NCI-H1105 treated with DMSO at 0.1 percent for 48 hours (cell line): ENCODE measurements at regions not wholly inside any gene's neighbourhood (a gene's known extent, or its start where the extent isn't known, plus 50 kb on each side); places are given as distances from the start of the nearest gene placed in this dataset.
"Not testable (repeated sequence)": the region's sequence is repeated elsewhere in the genome, so short reads cannot be mapped to it uniquely, and the experiment has no call there.

Experiments used
- DNase-seq: peaks from one replicate; lab custom pipeline; 2025; lab: John Stamatoyannopoulos, UW

DNA sequence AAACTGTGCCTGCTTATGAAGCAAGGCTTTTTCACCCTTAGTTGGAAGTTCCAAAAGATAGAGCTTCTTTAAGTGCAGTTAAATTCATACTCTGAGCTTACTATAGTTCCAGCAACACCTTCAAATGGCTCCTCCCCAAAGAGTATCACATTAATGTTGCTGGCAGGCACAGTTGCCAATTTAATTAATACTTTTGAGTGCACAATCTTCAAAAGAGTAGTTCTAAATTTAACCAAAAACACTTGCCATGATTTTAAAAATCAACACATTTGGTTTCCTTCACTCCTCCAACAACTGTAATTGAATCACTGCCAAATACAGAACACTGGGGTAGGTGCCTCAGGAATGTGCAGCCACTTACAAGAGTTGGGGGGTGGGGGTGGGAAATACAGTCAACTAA, 150.6 kb upstream of the UBE2E3 start:
- DNase-seq = no peak

DNA sequence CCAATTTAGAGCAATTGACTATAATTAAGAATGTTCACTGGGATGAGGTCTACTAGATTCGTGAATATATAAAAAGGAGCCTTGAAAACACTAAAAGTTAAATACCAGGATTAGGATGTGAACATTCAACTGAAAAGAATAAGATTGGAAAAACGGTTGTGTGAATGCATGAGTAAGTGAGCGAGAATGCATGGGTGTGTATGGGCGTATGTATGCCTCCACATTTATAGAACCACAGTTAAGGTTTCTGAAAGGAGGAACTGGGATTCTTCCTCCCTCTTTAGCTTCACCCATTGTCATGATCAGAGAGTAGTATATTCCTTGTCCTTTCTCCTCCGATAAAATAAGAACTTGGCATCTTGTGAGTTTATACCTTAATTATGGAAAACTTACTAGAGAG, 151.1 kb upstream of the UBE2E3 start:
- DNase-seq = no peak

DNA sequence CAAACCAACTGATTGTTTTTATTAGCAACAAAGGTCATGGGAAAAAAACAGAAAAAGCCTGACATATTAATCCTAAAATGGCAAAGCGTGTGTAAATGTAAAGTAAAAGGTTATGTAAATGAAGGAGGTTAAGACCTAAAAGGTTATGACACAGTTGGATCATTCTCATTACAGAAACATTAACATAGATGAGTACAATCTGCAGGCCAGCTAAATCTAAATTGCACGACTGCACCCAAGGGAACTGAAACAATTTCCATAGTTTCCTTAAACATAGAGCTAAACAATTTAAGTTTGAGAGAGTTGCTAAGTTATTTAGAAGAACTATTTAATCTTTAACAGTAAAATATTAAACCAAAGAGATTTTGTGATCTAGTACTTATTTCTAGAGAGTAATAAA, 151.6 kb upstream of the UBE2E3 start:
- no peak for DNase-seq

DNA sequence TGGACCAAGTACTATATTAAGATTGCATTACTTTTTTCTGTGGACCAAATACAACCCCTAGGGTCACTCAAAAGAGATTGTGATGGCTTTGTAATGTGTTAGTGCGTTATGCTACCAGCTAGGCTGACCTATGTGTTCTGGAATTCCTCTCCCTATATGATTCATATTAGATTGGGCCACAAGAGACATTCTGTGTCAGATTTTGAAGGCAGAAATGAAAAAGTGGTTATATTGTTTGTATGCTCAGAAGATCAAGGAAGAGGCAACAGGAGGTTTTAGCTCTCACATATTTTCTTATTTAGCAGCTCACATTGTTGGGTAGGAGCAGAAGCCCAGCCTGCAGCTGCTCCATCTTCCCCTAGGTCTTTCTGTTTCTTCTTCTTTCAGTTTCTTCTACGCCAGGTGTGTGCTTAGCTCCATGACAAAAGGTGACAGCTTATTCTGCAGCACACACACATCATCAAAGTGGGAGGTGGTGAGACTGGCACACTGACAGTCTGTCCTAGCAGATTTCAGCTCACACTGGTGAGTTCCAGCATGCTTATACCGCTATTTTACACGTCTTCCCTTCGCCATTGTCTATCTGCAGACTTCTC, 156.8 kb upstream of the UBE2E3 start:
- no peak for DNase-seq

DNA sequence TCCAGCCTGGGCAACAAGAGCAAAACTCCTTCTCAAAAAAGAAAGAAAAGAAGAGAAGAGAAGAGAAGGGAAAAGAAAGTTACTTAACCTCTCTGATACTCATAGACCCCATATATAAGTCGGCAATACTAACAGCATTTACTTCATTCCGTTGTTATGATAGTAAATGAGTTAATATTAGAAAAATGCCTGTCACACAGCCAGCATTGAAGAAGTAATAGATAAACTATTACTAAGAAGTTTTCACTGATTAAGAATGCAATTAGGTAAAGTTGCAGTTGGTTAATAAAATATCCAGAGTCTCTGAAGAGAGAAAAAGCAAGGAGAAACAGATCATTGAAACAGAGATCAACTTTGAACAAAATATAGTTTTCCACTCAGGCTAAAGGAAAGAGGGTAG, 161.3 kb upstream of the UBE2E3 start:
- DNase-seq = no peak

DNA sequence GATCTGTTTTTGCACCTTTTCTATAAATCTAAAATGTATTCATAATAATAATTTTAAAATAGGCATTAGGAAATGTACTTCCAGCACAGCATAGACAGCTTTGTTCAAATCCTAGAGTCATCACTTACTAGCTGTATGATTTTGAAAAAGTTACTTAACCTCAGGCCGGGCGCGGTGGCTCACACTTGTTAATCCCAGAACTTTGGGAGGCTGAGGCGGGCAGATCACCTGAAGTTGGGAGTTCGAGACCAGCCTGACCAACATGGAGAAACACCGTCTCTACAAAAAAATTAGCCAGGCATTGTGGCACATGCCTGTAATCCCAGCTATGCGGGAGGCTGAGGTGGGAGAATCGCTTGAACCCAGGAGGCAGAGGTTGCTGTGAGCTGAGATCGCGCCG, 161.7 kb upstream of the UBE2E3 start:
- DNase-seq = not testable (repeated sequence)

DNA sequence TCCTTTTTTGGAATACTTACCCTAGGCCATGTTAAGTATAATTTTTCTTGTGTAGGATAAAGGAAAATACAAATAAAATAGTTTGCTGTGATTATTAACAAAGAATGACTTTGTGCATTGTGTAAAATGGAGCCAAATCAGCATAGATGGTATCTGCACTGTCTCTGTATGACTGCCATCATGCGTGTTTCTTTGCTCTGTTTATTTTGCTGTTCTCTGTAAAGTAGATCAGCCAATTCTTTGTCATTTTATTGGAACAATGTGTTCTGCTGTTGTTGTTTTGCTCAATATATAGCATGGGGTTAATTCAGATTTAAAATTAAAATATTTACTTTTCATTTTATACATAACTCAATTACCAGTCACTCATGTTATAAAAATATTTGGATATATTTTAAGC, 181.3 kb upstream of the UBE2E3 start:
- no peak for DNase-seq

DNA sequence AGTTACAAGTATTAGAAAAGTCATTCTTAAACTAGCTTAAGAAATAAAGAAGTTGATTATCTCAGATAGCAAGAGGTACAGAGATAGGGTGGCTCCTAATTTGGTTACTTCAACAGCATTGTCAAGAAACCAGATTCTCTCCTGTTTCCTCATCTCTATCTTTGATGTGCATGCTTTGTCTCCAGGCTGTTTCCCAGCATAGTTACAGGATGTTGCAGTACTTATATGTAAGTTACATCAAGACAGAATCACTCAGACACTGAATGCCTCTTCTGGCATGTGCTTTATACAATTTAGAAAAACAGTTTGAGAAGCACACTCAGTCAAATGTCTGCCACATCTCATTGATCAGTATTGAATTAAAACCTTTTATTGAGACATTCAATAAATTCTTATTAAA, 189.5 kb upstream of the UBE2E3 start:
- no peak for DNase-seq

DNA sequence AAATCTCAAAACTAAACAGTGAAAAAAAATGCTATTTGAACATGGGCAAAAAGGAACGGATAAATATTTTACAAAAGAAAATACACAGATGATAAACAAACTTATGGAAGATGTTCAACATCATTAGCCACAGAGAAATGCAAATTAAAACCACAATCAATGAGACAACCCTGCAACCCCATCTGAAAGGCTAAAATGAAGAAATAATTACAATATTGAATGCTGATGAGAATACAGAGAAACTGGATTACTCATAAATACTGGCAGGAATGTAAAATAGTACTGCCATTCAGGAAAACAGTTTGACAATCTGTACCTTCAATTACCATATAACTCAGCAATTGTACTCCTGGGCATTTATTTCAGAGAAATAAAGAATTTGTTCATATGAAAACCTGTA, 193.1 kb upstream of the UBE2E3 start:
- DNase-seq = no peak

DNA sequence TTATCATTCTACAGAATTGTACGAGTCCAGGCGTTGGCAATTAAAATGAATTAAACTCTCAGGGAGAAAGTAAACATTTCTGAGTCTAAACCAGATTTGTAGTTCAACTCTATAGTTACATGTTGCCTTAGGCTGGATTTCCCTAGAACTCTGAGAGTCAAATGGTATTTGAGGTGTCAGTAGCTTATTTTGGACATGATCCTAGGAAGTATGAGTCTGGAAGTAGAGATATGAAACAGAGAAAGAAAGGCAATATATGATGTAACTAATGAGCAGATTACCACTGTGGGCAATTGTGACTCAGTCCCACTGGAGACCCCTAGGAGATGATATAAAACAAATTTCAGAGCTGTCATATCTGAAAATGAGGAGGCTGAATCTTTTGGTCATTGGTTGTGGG, 199.1 kb upstream of the UBE2E3 start:
- DNase-seq = no peak

DNA sequence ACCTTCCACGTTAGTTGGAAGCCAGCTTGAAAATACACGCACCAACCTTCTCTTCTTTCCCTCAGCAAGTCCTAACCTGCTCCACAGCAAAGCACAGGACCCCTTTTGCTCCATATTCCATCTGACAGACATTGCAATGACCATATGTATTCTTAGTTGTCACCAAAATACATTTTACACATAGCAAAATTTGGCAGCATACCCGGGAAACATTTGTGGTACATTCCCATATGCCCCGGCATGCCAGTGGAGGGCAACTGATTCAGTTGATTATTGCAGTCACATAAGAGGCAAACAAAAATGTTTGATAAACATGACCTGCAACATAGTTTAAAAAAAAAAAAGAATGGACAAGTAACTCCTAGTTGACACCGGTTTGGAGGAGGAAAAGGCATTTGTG, 202.1 kb upstream of the UBE2E3 start:
- DNase-seq = no peak

DNA sequence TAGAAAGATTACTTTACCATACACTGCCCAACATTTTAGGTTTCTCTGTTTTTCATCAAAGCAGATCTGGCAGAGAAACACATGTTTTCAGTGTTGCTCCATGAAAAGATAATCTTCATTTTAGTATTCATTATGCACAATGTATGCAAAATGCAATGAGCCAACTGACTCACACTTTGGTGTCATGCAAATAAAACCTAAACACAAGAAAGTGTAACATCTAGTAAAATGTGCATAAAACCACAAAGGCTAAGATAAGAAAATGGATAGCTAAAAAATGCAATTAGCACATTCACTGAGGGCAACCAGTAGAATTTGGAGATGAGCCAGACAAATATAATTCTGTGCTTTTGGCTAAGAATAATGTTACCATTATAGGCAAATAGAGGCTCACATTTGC, 203.5 kb upstream of the UBE2E3 start:
- DNase-seq = peak; percentile 5

DNA sequence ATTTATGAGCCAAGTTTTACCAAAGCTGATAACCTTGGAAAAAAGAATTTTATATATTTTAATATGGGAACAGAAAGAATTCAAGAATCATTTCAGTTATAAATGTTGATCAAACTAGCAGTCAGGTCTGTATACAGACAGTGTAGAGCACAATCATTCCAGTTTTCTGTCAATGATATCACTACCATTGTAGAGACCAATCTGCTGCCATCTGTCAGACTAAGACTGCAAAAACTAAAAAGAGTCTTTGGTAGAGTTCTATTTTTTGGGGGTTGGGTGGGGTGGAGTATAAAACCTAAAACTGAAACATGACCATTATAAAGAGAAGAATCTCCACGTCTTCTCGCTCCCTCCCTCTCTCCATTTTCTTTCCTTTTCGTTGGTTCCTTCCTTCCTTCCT, 204.7 kb upstream of the UBE2E3 start:
- DNase-seq = no peak

DNA sequence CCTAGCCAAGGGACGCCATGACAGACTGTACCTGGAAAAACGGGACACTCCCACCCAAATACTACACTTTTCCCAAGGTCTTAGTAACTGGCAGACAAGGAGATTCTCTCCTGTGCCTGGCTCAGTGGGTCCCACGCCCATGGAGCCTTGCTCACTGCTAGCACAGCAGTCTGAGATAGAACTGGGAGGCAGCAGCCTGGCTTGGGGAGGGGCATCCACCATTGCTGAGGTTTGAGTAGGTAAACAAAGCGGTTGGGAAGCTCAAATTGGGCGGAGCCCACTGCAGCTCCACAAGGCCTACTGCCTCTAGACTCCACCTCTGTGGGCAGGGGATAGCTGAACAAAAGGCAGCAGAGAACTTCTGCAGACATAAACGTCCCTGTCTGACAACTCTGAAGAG, 215.1 kb upstream of the UBE2E3 start:
- not testable (repeated sequence) for DNase-seq

DNA sequence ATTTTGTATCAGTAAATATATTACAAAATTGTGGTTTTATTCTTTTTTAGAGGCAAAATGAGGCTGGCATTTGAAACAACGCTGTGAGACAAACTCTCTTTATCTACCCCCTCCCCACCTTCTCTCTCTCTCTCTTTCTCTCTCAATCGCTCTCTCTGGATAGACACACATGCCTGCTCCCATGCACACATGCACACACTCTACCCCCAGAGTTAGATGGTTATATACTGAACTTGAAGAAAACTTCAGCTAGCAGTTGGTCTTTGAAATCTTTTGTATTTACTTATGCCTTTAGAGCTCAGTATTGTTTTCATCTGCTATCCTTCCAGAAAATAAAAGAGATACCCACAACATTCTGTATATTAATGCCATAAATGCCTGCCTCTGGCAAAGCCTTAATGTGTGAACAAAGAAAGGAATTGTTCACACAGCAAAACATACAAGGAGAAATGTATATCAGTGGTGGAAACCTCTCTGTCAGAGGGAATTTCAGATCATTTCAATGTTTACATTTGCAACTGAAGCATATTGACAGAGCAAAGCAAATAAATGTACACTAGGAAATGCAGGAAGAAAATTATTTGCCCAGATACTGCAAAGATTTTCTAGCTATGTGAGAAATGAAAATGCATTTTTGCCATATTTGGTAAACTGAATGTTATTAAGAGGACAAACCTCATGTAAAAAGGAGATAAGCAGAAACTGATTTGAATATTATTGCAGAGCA, 217.0 kb upstream of the UBE2E3 start:
- peak; percentile 1 for DNase-seq

DNA sequence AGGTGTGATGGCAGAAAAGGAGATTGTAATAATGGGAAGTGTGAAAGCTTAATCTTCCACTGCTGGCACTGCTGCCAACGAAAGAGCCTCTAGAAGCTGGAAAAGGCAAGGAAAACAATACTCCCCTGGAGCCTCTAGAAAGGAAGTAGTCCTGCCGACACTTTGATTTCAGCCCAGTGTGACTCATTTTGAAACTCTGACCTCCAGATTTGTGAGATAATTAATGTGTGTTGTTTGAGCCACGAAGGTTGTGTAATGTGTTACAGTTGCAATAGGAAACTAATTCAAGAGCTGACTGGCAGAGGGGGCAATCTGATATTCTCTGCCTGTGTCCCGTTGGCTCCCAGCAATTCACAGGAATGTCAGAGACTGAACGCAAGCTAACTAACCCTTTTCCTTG, 219.2 kb upstream of the UBE2E3 start:
- no peak for DNase-seq

DNA sequence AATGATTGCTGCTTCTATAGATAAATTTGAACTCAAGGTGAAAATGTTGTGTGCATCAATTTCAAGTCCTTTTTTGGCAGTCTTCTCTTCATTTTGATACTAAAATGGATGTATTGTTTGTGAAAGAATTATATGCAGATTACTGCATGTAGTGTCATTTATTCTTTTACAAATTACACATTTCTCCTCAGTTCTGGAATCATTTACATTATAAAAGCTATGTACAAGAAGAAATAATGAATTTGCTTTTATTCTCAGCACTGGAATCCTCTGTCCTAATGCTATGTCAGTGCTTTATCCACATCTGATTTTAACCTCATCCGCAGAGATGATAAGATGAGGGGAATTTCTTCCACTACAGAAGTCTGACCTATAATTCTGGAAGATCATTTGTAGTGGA, 220.8 kb upstream of the UBE2E3 start:
- no peak for DNase-seq

DNA sequence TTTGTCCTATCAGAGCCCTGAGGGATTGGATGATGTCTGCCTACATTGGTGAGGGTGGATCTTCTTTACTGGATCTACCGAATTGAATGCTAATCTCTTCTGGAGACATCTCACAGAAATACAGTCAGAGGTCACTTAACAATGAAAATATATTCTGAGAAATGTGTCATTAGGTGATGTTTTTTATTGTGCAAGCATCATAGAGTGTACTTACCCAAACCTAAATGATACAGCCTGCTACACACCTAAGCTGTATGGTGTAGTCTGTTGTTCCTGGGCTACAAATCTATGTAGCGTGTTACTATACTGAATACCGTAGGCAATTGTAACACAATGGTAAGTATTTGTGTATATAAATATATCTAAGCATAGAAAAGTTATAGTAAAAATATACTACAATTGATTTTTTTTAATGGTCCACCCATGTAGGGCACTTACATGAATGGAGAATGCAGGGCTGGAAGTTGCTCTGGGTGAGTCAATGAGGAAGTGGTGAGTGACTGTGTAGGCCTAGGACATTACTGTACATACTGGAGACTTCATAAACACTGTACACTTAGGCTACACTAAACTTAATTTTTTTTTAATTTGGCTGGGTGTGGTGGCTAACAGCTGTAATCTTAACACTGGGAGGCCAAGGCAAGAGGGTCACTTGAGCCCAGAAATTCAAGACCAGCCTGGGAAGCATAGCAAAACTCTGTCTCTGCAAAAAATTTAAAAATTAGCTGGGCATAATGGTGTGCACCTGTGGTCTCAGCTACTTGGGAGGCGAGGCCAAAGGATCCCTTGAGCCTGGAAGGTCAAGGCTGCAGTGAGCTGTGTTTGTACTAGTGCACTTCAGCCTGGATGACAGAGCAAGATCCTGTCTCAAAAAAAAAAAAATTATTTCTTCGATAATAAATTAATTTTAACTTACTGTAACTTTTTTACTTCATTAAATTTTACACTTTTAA, 226.3 kb upstream of the UBE2E3 start:
- DNase-seq = no peak

DNA sequence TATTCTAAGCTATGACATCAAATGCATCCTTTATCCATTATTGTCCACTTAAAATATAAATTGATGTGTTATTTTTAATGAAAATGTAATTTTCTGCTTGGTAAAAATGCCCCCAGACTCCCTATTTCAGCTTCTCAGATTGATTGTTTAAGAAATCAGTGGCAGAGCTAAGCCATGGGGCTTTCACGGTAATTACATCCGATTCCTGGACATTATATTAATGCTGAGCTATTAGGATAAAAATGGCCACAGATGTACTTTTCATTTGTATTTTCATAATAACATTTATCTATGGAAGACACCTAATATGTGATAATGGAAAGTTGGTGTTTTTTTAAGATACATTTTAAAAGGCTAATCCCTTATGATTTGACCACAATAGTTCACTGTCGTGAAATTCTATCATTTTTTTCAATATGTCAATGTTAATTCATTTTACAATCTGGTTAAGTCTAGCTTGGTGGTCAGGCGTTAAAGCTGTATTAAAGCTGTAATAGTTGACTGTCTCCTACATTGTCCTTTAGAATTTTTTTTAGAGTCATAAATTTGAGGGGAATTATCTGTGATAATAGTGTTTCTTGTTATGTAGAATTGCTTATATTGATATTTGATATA, 229.0 kb upstream of the UBE2E3 start:
- no peak for DNase-seq

DNA sequence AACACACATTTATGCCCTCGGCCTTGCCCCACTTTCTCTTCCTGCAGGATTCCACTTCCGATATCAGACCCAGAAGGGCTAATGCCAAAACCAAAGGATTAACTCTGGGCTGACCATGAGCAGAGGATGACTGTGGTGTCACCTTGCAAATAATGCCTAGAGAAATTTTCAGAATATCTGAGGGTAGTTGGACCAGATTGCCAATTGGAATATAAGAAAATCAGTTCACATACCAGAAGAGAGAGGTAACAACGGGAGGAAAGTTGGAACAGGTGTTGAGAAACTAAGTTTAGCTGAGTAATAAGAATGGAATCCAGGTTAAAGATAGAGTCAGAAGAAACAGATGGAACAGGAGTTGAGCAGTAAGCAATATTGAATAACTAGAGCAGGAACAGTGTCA, 232.7 kb upstream of the UBE2E3 start:
- DNase-seq = no peak

DNA sequence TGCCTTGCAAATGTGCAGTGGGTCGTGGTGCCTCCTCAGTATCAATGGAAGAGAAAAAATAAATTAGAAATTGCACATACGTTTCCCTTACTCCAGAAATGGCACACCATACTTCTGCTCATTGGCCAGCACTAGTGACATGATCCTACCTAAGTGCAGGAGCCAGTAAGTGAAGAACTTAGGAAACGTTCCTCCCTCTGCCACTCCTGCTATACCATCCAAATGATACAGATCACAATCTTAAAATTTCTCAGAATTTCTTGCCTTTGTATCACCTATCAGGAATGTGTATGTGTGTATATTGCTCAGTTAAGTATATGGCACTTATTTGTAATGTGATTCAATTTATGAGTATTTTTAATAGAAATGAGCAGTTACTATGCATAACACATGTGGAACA, 237.0 kb upstream of the UBE2E3 start:
- no peak for DNase-seq

DNA sequence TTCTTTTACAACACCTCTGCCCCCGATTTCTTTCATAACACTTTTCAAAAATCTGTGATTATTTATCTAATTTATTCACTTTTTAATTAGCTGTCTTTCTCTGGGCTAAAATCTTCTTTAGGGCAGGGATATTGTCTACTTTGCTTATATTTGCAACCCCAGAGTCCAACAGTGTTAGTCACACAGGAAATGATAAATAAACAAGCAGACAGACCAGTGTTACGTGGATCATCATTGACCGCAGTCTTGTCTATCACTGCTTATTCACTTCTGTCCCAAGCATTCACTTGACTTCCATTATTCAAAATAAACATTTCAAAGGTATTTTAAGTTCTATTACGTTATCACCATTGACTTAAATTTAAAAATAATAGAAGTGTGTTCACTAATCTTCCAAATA, 237.6 kb upstream of the UBE2E3 start:
- no peak for DNase-seq

DNA sequence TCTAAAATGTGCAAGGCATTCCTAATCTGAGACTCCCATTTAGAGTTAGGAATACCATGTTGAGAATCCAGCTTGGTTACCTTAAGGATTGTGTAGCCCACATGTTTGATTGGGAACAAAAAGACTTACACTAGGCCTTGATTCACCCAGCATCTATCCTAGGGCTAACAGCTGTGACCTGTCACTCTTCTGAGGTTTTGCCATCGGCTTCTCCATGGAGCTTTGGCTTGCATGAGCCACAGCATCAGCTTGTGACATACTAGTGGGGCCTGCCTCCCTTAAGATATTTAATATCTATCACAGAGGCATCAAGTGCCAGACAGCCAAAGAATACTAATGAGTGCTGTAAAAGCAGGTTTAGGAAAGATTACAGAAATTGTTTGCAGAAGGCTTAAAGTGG, 241.3 kb upstream of the UBE2E3 start:
- DNase-seq = peak; percentile 3
